GM12864 (cell line): ENCODE measurements at regions not wholly inside any gene's neighbourhood (a gene's known extent, or its start where the extent isn't known, plus 50 kb on each side); places are given as distances from the start of the nearest gene placed in this dataset.
A peak's percentile ranks its signal among the peaks of the same experiment; 100 is the strongest.

Experiments used
- DNase-seq: peaks from one replicate; pipeline ENCODE4 v3.0.0-alpha.2; 2011; ENCODE audit warnings: low read depth
- H3K4me3 ChIP-seq: 2 replicates; pipeline ENCODE4 v1.5.1; 2011; ENCODE audit warnings: mild to moderate bottlenecking, low read depth, low read length, control low read depth
- TF ChIP-seq, protein P1 (sequence below): IDR thresholded peaks from 2 replicates; pipeline ENCODE4 v1.5.1; 2011; ENCODE audit warnings: low read depth, mild to moderate bottlenecking, moderate library complexity, low read length, control low read depth, inconsistent platforms; ENCODE audit errors: missing control alignments

DNA sequence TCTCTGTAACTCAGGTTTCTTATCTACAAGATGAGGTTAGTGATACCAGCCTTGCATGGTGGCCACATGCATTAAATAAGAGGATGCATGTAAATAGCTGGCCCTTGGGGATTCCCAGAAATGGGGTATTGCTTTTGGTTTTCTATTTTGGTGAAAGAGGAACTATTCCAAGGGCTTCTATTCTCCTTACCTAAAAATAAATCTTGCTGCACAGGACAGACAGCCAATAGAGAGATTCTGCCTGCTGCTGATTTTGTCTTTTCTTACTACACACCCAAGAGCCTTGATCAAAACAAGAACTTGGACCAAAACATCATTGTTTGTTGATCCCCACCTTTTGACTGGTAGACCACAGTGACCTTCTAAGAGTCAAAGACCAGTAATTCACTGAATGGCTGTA is 161.8 kb downstream of the PJA2 start:
- no peak overlapping the region for H3K4me3 ChIP-seq
- TF ChIP-seq, protein P1, sequence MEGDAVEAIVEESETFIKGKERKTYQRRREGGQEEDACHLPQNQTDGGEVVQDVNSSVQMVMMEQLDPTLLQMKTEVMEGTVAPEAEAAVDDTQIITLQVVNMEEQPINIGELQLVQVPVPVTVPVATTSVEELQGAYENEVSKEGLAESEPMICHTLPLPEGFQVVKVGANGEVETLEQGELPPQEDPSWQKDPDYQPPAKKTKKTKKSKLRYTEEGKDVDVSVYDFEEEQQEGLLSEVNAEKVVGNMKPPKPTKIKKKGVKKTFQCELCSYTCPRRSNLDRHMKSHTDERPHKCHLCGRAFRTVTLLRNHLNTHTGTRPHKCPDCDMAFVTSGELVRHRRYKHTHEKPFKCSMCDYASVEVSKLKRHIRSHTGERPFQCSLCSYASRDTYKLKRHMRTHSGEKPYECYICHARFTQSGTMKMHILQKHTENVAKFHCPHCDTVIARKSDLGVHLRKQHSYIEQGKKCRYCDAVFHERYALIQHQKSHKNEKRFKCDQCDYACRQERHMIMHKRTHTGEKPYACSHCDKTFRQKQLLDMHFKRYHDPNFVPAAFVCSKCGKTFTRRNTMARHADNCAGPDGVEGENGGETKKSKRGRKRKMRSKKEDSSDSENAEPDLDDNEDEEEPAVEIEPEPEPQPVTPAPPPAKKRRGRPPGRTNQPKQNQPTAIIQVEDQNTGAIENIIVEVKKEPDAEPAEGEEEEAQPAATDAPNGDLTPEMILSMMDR = no peak
- DNase-seq = peak; percentile 16

DNA sequence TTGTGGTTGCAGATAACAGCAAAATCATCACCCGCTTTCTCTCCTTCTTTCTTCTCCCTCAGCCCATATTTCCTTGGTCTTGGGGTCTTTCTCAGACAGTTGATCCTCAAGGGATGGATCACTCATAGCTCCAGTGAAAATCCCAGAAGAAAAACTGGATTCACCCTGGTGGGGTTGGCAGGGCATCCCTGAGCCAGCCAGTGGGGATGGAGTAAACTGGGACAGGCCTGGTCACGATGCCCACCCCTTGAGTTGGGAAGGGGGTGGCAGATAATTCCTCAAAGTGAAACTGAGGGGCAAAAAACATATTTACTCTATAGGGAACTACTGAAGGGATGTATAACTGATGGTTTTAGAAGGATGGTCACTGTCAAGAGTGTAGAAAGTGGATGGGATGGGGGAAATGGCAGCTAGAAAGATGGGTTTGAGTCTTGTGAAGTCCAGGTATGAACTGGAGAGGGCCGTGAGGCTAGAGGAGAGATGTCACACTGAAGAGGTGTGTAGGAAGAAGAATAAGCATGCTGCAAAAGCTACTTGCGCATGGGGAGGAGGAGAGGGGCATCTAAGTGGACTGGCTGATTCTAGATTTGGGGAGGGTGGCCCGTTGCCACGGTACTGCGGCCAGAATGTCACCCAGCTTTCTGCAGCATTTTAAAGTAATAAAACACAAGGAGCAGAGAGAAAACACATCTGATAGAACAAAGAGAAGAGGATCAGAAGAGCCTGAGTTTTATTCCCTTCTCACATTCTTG is 162.8 kb downstream of the PJA2 start:
- no peak overlapping the region for H3K4me3 ChIP-seq
- TF ChIP-seq, protein P1 = no peak

More for the DNA sequence above, 162.8 kb downstream of the PJA2 start:
- DNase-seq = no peak
